Activated CD4-positive, alpha-beta T cell treated with anti-CD3 and anti-CD28 coated beads, Interleukin-2, amount 10 ng/mL, durations not matched to agents 24 days and 14 days (primary cell): ENCODE measurements at regions not wholly inside any gene's neighbourhood (a gene's known extent, or its start where the extent isn't known, plus 50 kb on each side); places are given as distances from the start of the nearest gene placed in this dataset.
"Not testable (repeated sequence)": the region's sequence is repeated elsewhere in the genome, so short reads cannot be mapped to it uniquely, and the experiment has no call there.

Experiments used
- DNase-seq: peaks from one replicate; pipeline ENCODE4 v3.0.0; 2022
- H3K27ac Mint-ChIP-seq: one replicate; pipeline ENCODE4 v1.8.0; 2022; ENCODE audit warnings: mild to moderate bottlenecking, mixed read lengths
- H3K27me3 Mint-ChIP-seq: one replicate; pipeline ENCODE4 v1.8.0; 2022; ENCODE audit warnings: mixed read lengths
- H3K36me3 Mint-ChIP-seq: one replicate; pipeline ENCODE4 v1.8.0; 2022; ENCODE audit warnings: low read depth, mild to moderate bottlenecking, mixed read lengths
- H3K4me1 Mint-ChIP-seq: one replicate; pipeline ENCODE4 v1.8.0; 2021; ENCODE audit warnings: mixed read lengths
- H3K4me3 Mint-ChIP-seq: one replicate; pipeline ENCODE4 v1.8.0; 2022; ENCODE audit warnings: mild to moderate bottlenecking, moderate library complexity, mixed read lengths
- H3K9me3 Mint-ChIP-seq: one replicate; pipeline ENCODE4 v1.8.0; 2021; ENCODE audit warnings: mixed read lengths
- intact Hi-C: fragments of 100-400 bp; cut with micrococcal nuclease; formaldehyde crosslinking; loops from one replicate; pipeline ENCODE4 v1.15.1; 2023

GRCh38 chr13:102538938-102539337 lies 57.8 kb upstream of the TPP2 start:
- Mint-ChIP-seq H3K27ac (no peak overlapping the region), H3K27me3 (peaks cover 3% of the 10 kb centered on the region)
- intact Hi-C loops = no loop called here

GRCh38 chr13:102536695-102537485 lies 59.9 kb upstream of the TPP2 start:
- intact Hi-C loops = no loop called here
- no peaks in the 10 kb centered on the region for H3K9me3 Mint-ChIP-seq
- H3K36me3 Mint-ChIP-seq = no peaks in the 10 kb centered on the region
- H3K27ac Mint-ChIP-seq = no peak overlapping the region
- no peaks in the 10 kb centered on the region for H3K4me1 Mint-ChIP-seq
- no peak overlapping the region for H3K4me3 Mint-ChIP-seq
- DNase-seq = no peak
- peaks cover 2% of the 10 kb centered on the region for H3K27me3 Mint-ChIP-seq

More at GRCh38 chr13:102538938-102539337, 57.8 kb upstream of the TPP2 start:
- Mint-ChIP-seq H3K4me3 (no peak overlapping the region), H3K9me3 (no peaks in the 10 kb centered on the region), H3K4me1 (no peaks in the 10 kb centered on the region), H3K36me3 (no peaks in the 10 kb centered on the region)
- DNase-seq = no peak

- peaks cover 2% of the 10 kb centered on the region for H3K27me3 Mint-ChIP-seq
- intact Hi-C loops = no loop called here
Observed at GRCh38 chr13:102536196-102536595, 60.6 kb upstream of the TPP2 start.

GRCh38 chr13:102530751-102531150 lies 66.0 kb upstream of the TPP2 start:
- H3K27me3 Mint-ChIP-seq = peaks cover 2% of the 10 kb centered on the region
- H3K4me1 Mint-ChIP-seq = no peaks in the 10 kb centered on the region
- no peaks in the 10 kb centered on the region for H3K9me3 Mint-ChIP-seq
- no peak overlapping the region for H3K4me3 Mint-ChIP-seq
- no peak for DNase-seq
- intact Hi-C loops = no loop called here
- no peaks in the 10 kb centered on the region for H3K36me3 Mint-ChIP-seq
- no peak overlapping the region for H3K27ac Mint-ChIP-seq

More at GRCh38 chr13:102536196-102536595, 60.6 kb upstream of the TPP2 start:
- Mint-ChIP-seq H3K4me1 (no peaks in the 10 kb centered on the region), H3K36me3 (no peaks in the 10 kb centered on the region), H3K4me3 (no peak overlapping the region), H3K9me3 (no peaks in the 10 kb centered on the region), H3K27ac (no peak overlapping the region)
- DNase-seq = no peak

- H3K4me3 Mint-ChIP-seq, H3K4me1 Mint-ChIP-seq, H3K9me3 Mint-ChIP-seq, H3K36me3 Mint-ChIP-seq, DNase-seq, intact Hi-C loops, H3K27ac Mint-ChIP-seq, H3K27me3 Mint-ChIP-seq: not testable (repeated sequence)
Observed at GRCh38 chr13:102522251-102522650, 74.5 kb upstream of the TPP2 start.

- Mint-ChIP-seq H3K4me3 (no peak overlapping the region), H3K27ac (no peak overlapping the region), H3K9me3 (no peaks in the 10 kb centered on the region), H3K27me3 (no peaks in the 10 kb centered on the region), H3K36me3 (no peaks in the 10 kb centered on the region), H3K4me1 (no peaks in the 10 kb centered on the region)
- intact Hi-C loops = no loop called here
- DNase-seq = no peak
Observed at GRCh38 chr13:102517959-102518358, 78.8 kb upstream of the TPP2 start.

- H3K36me3 Mint-ChIP-seq = no peaks in the 10 kb centered on the region
- DNase-seq = no peak
- intact Hi-C loops = no loop called here
- no peaks in the 10 kb centered on the region for H3K9me3 Mint-ChIP-seq
- H3K27ac Mint-ChIP-seq = no peak overlapping the region
- H3K4me1 Mint-ChIP-seq = no peaks in the 10 kb centered on the region
- no peaks in the 10 kb centered on the region for H3K27me3 Mint-ChIP-seq
- H3K4me3 Mint-ChIP-seq = no peak overlapping the region
Observed at GRCh38 chr13:102510072-102510471, 86.7 kb upstream of the TPP2 start.

GRCh38 chr13:102508411-102508810 lies 88.4 kb upstream of the TPP2 start:
- intact Hi-C loops = no loop called here
- H3K27ac Mint-ChIP-seq = no peak overlapping the region
- no peak overlapping the region for H3K4me3 Mint-ChIP-seq
- H3K9me3 Mint-ChIP-seq = no peaks in the 10 kb centered on the region
- DNase-seq = no peak
- no peaks in the 10 kb centered on the region for H3K36me3 Mint-ChIP-seq
- peaks cover 2% of the 10 kb centered on the region for H3K27me3 Mint-ChIP-seq
- H3K4me1 Mint-ChIP-seq = no peaks in the 10 kb centered on the region

GRCh38 chr13:102504002-102504401 lies 92.8 kb upstream of the TPP2 start:
- DNase-seq = no peak
- no peak overlapping the region for H3K27ac Mint-ChIP-seq
- H3K36me3 Mint-ChIP-seq = no peaks in the 10 kb centered on the region
- H3K4me1 Mint-ChIP-seq = no peaks in the 10 kb centered on the region
- peaks cover 6% of the 10 kb centered on the region for H3K27me3 Mint-ChIP-seq
- intact Hi-C loops = no loop called here
- no peak overlapping the region for H3K4me3 Mint-ChIP-seq
- no peaks in the 10 kb centered on the region for H3K9me3 Mint-ChIP-seq

GRCh38 chr13:102495663-102496062 lies 93.8 kb upstream of the FGF14 start:
- Mint-ChIP-seq H3K27me3 (peaks cover 6% of the 10 kb centered on the region), H3K4me3 (no peak overlapping the region), H3K4me1 (no peaks in the 10 kb centered on the region), H3K36me3 (no peaks in the 10 kb centered on the region), H3K27ac (no peak overlapping the region), H3K9me3 (no peaks in the 10 kb centered on the region)
- intact Hi-C loops = no loop called here
- DNase-seq = no peak

GRCh38 chr13:102487330-102487729 lies 85.5 kb upstream of the FGF14 start:
- intact Hi-C loops = no loop called here
- H3K27ac Mint-ChIP-seq = no peak overlapping the region
- no peak overlapping the region for H3K4me3 Mint-ChIP-seq
- H3K9me3 Mint-ChIP-seq = no peaks in the 10 kb centered on the region
- peaks cover 4% of the 10 kb centered on the region for H3K27me3 Mint-ChIP-seq
- H3K36me3 Mint-ChIP-seq = no peaks in the 10 kb centered on the region
- no peaks in the 10 kb centered on the region for H3K4me1 Mint-ChIP-seq
- DNase-seq = no peak

GRCh38 chr13:102484329-102484728 lies 82.5 kb upstream of the FGF14 start:
- no peak for DNase-seq
- H3K27me3 Mint-ChIP-seq = peaks cover 6% of the 10 kb centered on the region
- intact Hi-C loops = no loop called here
- H3K4me3 Mint-ChIP-seq = no peak overlapping the region
- no peaks in the 10 kb centered on the region for H3K9me3 Mint-ChIP-seq
- H3K4me1 Mint-ChIP-seq = no peaks in the 10 kb centered on the region
- no peaks in the 10 kb centered on the region for H3K36me3 Mint-ChIP-seq
- no peak overlapping the region for H3K27ac Mint-ChIP-seq

- Mint-ChIP-seq H3K9me3 (no peaks in the 10 kb centered on the region), H3K4me3 (no peak overlapping the region), H3K27me3 (peaks cover 2% of the 10 kb centered on the region), H3K36me3 (no peaks in the 10 kb centered on the region), H3K27ac (no peak overlapping the region), H3K4me1 (no peaks in the 10 kb centered on the region)
- intact Hi-C loops = no loop called here
- DNase-seq = no peak
Observed at GRCh38 chr13:102472650-102473049, 70.8 kb upstream of the FGF14 start.

- H3K9me3 Mint-ChIP-seq = no peaks in the 10 kb centered on the region
- intact Hi-C loops = no loop called here
- no peak overlapping the region for H3K27ac Mint-ChIP-seq
- H3K27me3 Mint-ChIP-seq = peaks cover 7% of the 10 kb centered on the region
- no peak for DNase-seq
- H3K4me1 Mint-ChIP-seq = no peaks in the 10 kb centered on the region
- H3K4me3 Mint-ChIP-seq = no peak overlapping the region
- H3K36me3 Mint-ChIP-seq = no peaks in the 10 kb centered on the region
Observed at GRCh38 chr13:102470283-102470917, 68.6 kb upstream of the FGF14 start.
